Fibroblast of lung (primary cell): ENCODE measurements at regions not wholly inside any gene's neighbourhood (a gene's known extent, or its start where the extent isn't known, plus 50 kb on each side); places are given as distances from the start of the nearest gene placed in this dataset.

Source experiments
- DNase-seq, 2 donors: peaks; one replicate each; pipeline versions ENCODE4 v3.0.0 to v3.0.0-alpha.2; 2010; ENCODE audit warnings: low read depth in 2 of 2
- H2AFZ ChIP-seq: 2 replicates; pipeline ENCODE4 v1.5.1; 2012; ENCODE audit warnings: low read length, control low read depth, inconsistent platforms
- H3K27ac ChIP-seq: 2 replicates; pipeline ENCODE4 v1.5.1; 2011; ENCODE audit warnings: low read length, control low read depth; ENCODE audit not compliant: insufficient read depth
- H3K27me3 ChIP-seq: 2 replicates; pipeline ENCODE4 v1.5.1; 2011; ENCODE audit warnings: mild to moderate bottlenecking, low read length; ENCODE audit not compliant: control insufficient read depth, insufficient read depth
- H3K36me3 ChIP-seq: 2 replicates; pipeline ENCODE4 v1.5.1; 2011; ENCODE audit warnings: low read length; ENCODE audit not compliant: control insufficient read depth, insufficient read depth
- H3K4me1 ChIP-seq: 2 replicates; pipeline ENCODE4 v1.5.1; 2011; ENCODE audit warnings: low read length; ENCODE audit not compliant: control insufficient read depth, insufficient read depth; ENCODE audit errors: extremely low read depth
- H3K4me2 ChIP-seq: 2 replicates; pipeline ENCODE4 v1.5.1; 2011; ENCODE audit warnings: low read length, control low read depth; ENCODE audit not compliant: insufficient read depth; ENCODE audit errors: extremely low read depth
- H3K4me3 ChIP-seq, 4 experiments: fragments of 200-600 bp in 1 of 4; sonication (generic) in 1 of 4; replicated peaks in 1 of 4; 2 replicates each; pipeline ENCODE4 v1.5.1; 2011 to 2016; ENCODE audit warnings: low read length in 4 of 4, low read depth in 3 of 4, mild to moderate bottlenecking in 3 of 4, control low read depth in 2 of 4, inconsistent platforms in 1 of 4, mixed read lengths in 1 of 4; ENCODE audit not compliant: insufficient read depth in 1 of 4; ENCODE audit errors: control extremely low read depth in 1 of 4
- H3K79me2 ChIP-seq: 2 replicates; pipeline ENCODE4 v1.5.1; 2012; ENCODE audit warnings: mild to moderate bottlenecking, low read length, inconsistent platforms; ENCODE audit not compliant: control insufficient read depth, insufficient read depth
- H3K9ac ChIP-seq: 2 replicates; pipeline ENCODE4 v1.5.1; 2011; ENCODE audit warnings: mild to moderate bottlenecking, low read length, control low read depth; ENCODE audit not compliant: insufficient read depth
- H3K9me3 ChIP-seq: 2 replicates; pipeline ENCODE4 v1.5.1; 2012; ENCODE audit warnings: low read depth, low read length; ENCODE audit not compliant: control insufficient read depth, insufficient read depth
- H4K20me1 ChIP-seq: 2 replicates; pipeline ENCODE4 v1.5.1; 2011; ENCODE audit warnings: low read length; ENCODE audit not compliant: control insufficient read depth, insufficient read depth; ENCODE audit errors: extremely low read depth
- CTCF ChIP-seq, 2 donors: IDR thresholded peaks in 1 of 2; conservative IDR thresholded peaks in 1 of 2; 1 replicate in 1 of 2; 2 replicates in 1 of 2; pipeline ENCODE4 v1.5.1; 2011 to 2012; ENCODE audit warnings: low read length in 2 of 2, control low read depth in 1 of 2, inconsistent platforms in 1 of 2, low read depth in 1 of 2, mild to moderate bottlenecking in 1 of 2
- EZH2 ChIP-seq: IDR thresholded peaks from 2 replicates; pipeline ENCODE4 v1.5.1; 2012; ENCODE audit warnings: low read length, control low read depth, mild to moderate bottlenecking; ENCODE audit errors: missing control alignments

- H3K79me2 ChIP-seq: no peaks in the 10 kb centered on the region
- H3K27ac ChIP-seq: no peak overlapping the region
- H3K36me3 ChIP-seq: no peaks in the 10 kb centered on the region
- no peaks in the 10 kb centered on the region for H4K20me1 ChIP-seq
- no peak for DNase-seq
- TF ChIP-seq EZH2 (no peak), CTCF (conservative IDR thresholded peaks at IDR 0.05 in 1 of 2, IDR thresholded peaks at IDR 0.05 in 1 of 2; ENCODE audit: low read depth in 1 of 2, low read length in 2 of 2) (no peak)
- H3K4me1 ChIP-seq: peaks cover 9% of the 10 kb centered on the region
- H3K4me3 ChIP-seq: no peak overlapping the region
- no peak overlapping the region for H2AFZ ChIP-seq
- H3K9ac ChIP-seq: no peak overlapping the region
- H3K27me3 ChIP-seq: no peaks in the 10 kb centered on the region
- no peaks in the 10 kb centered on the region for H3K9me3 ChIP-seq
- H3K4me2 ChIP-seq: no peak overlapping the region
Measured at GRCh38 chr2:217623281-217623912, 379.4 kb downstream of the TNS1 start.

DNA sequence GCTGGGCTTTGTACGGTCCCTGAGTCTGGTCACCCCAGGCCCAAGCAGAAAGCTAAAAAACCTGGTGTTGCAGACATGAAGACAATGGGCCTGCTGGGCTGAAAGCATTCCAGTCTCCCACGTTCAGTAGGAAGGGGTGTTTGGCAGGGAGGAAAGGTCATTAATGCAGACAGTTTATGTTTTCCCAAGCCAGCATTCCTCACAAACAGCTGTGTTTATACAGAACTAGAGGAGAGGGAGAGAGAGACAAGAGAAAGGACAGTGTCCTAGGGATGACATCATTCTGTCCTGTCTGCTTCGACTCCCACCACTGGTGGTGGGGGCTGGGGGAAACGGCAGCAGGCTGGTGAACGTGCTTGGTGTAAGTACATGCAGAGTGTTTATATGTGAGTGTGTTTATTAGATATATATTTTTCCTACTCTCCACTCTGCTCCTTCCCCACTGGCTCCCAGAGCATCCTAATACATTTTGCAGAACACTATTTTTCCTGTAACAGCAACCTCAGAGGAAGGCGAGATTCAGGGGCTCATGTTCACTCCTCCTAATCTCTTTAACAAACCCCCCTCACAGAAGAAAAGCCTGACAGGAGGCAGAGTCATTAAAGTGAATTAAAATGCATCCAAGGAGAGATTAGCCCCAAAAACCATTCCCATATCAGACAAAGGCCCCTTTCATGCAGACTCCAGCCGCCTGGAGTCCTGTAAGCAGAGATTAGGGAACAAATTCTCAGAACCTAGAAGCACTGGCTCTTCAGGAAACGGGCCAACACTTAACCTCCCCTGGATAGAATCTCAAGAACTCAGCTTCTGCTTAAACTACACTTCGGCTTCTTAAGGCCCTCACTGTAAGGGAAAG, 380.4 kb downstream of the TNS1 start:
- peaks cover 9% of the 10 kb centered on the region for H3K4me1 ChIP-seq
- peak overlapping the region; percentile 4 for H3K4me2 ChIP-seq
- H3K27me3 ChIP-seq: peaks cover under 1% of the 10 kb centered on the region
- DNase-seq: peak; percentile 80 to 91
- no peak overlapping the region for H3K9ac ChIP-seq
- H2AFZ ChIP-seq: no peak overlapping the region
- H3K4me3 ChIP-seq: no peak overlapping the region
- H3K79me2 ChIP-seq: no peaks in the 10 kb centered on the region
- H3K9me3 ChIP-seq: no peaks in the 10 kb centered on the region
- H3K36me3 ChIP-seq: no peaks in the 10 kb centered on the region
- no peaks in the 10 kb centered on the region for H4K20me1 ChIP-seq
- TF ChIP-seq EZH2: no peak
- no peak for TF ChIP-seq CTCF (conservative IDR thresholded peaks at IDR 0.05 in 1 of 2, IDR thresholded peaks at IDR 0.05 in 1 of 2; ENCODE audit: low read depth in 1 of 2, low read length in 2 of 2)
- no peak overlapping the region for H3K27ac ChIP-seq

DNA sequence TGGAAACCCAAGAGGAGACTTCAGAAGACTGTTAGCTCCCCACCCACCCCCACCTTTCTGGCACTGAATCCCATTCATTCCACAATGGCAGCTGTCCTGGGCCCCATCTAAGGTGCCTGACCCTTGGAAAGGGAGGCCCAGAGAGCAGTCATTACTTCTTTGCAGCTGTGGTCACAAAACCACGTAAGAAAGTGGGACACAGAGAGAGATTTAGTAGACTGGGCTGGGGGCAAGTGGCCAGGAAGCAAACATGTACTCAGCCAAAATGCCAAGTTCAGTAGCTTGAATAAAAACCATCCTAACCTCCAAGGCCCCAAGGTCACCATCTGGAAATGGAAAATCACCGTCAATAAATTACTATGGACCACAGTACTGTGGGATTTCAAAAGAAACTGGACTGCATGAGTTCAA, 381.4 kb downstream of the TNS1 start:
- Histone ChIP-seq H4K20me1 (no peaks in the 10 kb centered on the region), H3K79me2 (no peaks in the 10 kb centered on the region), H3K9me3 (no peaks in the 10 kb centered on the region), H2AFZ (no peak overlapping the region), H3K27me3 (peaks cover 2% of the 10 kb centered on the region), H3K9ac (no peak overlapping the region), H3K4me1 (peaks cover 9% of the 10 kb centered on the region), H3K4me2 (no peak overlapping the region), H3K4me3 (no peak overlapping the region), H3K36me3 (no peaks in the 10 kb centered on the region), H3K27ac (no peak overlapping the region)
- TF ChIP-seq CTCF (conservative IDR thresholded peaks at IDR 0.05 in 1 of 2, IDR thresholded peaks at IDR 0.05 in 1 of 2; ENCODE audit: low read depth in 1 of 2, low read length in 2 of 2): no peak
- TF ChIP-seq EZH2: no peak
- peak; percentile 18 to 52 for DNase-seq
